DND-41 (cell line): ENCODE measurements at regions not wholly inside any gene's neighbourhood (a gene's known extent, or its start where the extent isn't known, plus 50 kb on each side); places are given as distances from the start of the nearest gene placed in this dataset.

Experiments used
- ATAC-seq: fragments of 200-7000 bp; cut with Tn5 transposase; 3 replicates; pipeline ENCODE4 v1.9.1; 2021; ENCODE audit warnings: low read depth; ENCODE audit not compliant: insufficient read depth
- DNase-seq: peaks from one replicate; pipeline ENCODE4 v3.0.0-alpha.2; 2020
- H2AFZ ChIP-seq: 2 replicates; pipeline ENCODE4 v1.6.0; 2012; ENCODE audit warnings: low read depth, low read length
- H3K27ac ChIP-seq: 2 replicates; pipeline ENCODE4 v1.5.1; 2012; ENCODE audit warnings: low read length, inconsistent platforms
- H3K27me3 ChIP-seq: fragments of 200-600 bp; sonication (generic); 2 replicates; pipeline ENCODE4 v1.6.0; 2012; ENCODE audit warnings: low read length, mild to moderate bottlenecking, inconsistent platforms; ENCODE audit not compliant: insufficient read depth, poor library complexity
- H3K36me3 ChIP-seq: 2 replicates; pipeline ENCODE4 v1.5.1; 2012; ENCODE audit warnings: low read length, inconsistent platforms; ENCODE audit not compliant: insufficient read depth
- H3K4me1 ChIP-seq: 2 replicates; pipeline ENCODE4 v1.5.1; 2012; ENCODE audit warnings: mild to moderate bottlenecking, low read length; ENCODE audit not compliant: insufficient read depth
- H3K4me2 ChIP-seq: 2 replicates; pipeline ENCODE4 v1.6.0; 2012; ENCODE audit warnings: mild to moderate bottlenecking, moderate library complexity, low read length, inconsistent platforms; ENCODE audit not compliant: insufficient read depth
- H3K4me3 ChIP-seq, 2 experiments: fragments of 200-600 bp in 1 of 2; shearing (Covaris generic) in 1 of 2; 2 replicates each; pipeline ENCODE4 v1.5.1; 2012 to 2016; ENCODE audit warnings: inconsistent platforms in 2 of 2, low read length in 2 of 2, mild to moderate bottlenecking in 2 of 2, low read depth in 1 of 2, moderate library complexity in 1 of 2
- H3K79me2 ChIP-seq: 2 replicates; pipeline ENCODE4 v1.6.0; 2012; ENCODE audit warnings: low read length, inconsistent platforms; ENCODE audit not compliant: insufficient read depth
- H3K9ac ChIP-seq: 2 replicates; pipeline ENCODE4 v1.6.0; 2012; ENCODE audit warnings: low read depth, mild to moderate bottlenecking, inconsistent platforms, low read length, moderate library complexity
- H3K9me3 ChIP-seq: 2 replicates; pipeline ENCODE4 v1.5.1; 2012; ENCODE audit warnings: low read length, moderate library complexity, mild to moderate bottlenecking, inconsistent platforms; ENCODE audit not compliant: insufficient read depth, severe bottlenecking
- H4K20me1 ChIP-seq: 2 replicates; pipeline ENCODE4 v1.6.0; 2012; ENCODE audit warnings: low read length; ENCODE audit not compliant: insufficient read depth
- CTCF ChIP-seq: IDR thresholded peaks from 2 replicates; pipeline ENCODE4 v1.5.1; 2012; ENCODE audit warnings: borderline replicate concordance, low read length, moderate library complexity, mild to moderate bottlenecking; ENCODE audit not compliant: poor library complexity, severe bottlenecking; ENCODE audit errors: extremely low read depth
- EZH2 ChIP-seq: IDR thresholded peaks from 3 replicates; pipeline ENCODE4 v1.6.1; 2012; ENCODE audit warnings: borderline replicate concordance, low read depth, mild to moderate bottlenecking, moderate library complexity, low read length, inconsistent platforms; ENCODE audit not compliant: severe bottlenecking

GRCh38 chr1:239436286-239436685, 49.9 kb downstream of the CHRM3 start:
- H3K4me3 ChIP-seq, result no peak overlapping the region
- no peak overlapping the region for H3K4me2 ChIP-seq
- no peak overlapping the region for H2AFZ ChIP-seq
- no peak for ATAC-seq
- H3K9ac ChIP-seq, result no peak overlapping the region
- H3K36me3 ChIP-seq, result no peaks in the 10 kb centered on the region
- no peak overlapping the region for H3K27ac ChIP-seq
- no peaks in the 10 kb centered on the region for H4K20me1 ChIP-seq
- TF ChIP-seq CTCF (no peak), EZH2 (no peak)
- no peaks in the 10 kb centered on the region for H3K27me3 ChIP-seq
- no peaks in the 10 kb centered on the region for H3K9me3 ChIP-seq
- no peak for DNase-seq
- H3K79me2 ChIP-seq, result no peaks in the 10 kb centered on the region
- 0 out of 2 replicates have a peak, but pooled peaks cover 2% of the 10 kb centered on the region for H3K4me1 ChIP-seq

- Histone ChIP-seq H3K36me3 (no peaks in the 10 kb centered on the region), H3K4me2 (no peak overlapping the region), H3K27me3 (no peaks in the 10 kb centered on the region), H3K9ac (no peak overlapping the region), H3K9me3 (no peaks in the 10 kb centered on the region), H3K4me3 (no peak overlapping the region), H2AFZ (no peak overlapping the region), H3K4me1 (0 out of 2 replicates have a peak, but pooled peaks cover 2% of the 10 kb centered on the region), H3K79me2 (no peaks in the 10 kb centered on the region), H4K20me1 (no peaks in the 10 kb centered on the region), H3K27ac (no peak overlapping the region)
- TF ChIP-seq CTCF, result no peak
- TF ChIP-seq EZH2, result no peak
- ATAC-seq, result peak; percentile 73
- DNase-seq, result no peak
These were observed 51.5 kb downstream of the CHRM3 start for GRCh38 chr1:239437822-239438221.

DNA sequence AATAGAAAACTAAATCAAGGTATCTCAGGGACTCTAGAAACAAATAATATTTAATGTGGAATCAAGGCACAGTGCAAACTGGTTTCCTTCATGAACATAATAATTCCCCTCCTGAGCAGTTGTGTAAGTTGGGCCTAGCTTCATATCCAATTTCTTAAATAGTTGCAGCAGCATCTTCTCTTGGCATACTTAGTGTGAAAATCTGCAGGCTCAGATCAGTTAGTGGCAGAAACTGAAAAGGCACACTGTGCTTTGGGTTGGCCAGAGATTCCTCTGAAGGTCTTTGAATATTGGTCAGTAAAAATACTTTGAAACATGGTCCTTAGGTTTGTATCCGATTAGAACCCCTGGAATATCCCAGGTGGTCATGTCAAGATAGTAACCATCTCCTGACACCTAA, 52.5 kb downstream of the CHRM3 start:
- 0 out of 2 replicates have a peak, but pooled peaks cover 2% of the 10 kb centered on the region for H3K4me1 ChIP-seq
- H3K79me2 ChIP-seq, result no peaks in the 10 kb centered on the region
- no peaks in the 10 kb centered on the region for H3K36me3 ChIP-seq
- no peak for TF ChIP-seq CTCF
- no peak for TF ChIP-seq EZH2
- no peak overlapping the region for H3K4me3 ChIP-seq
- no peak overlapping the region for H3K4me2 ChIP-seq
- H3K9me3 ChIP-seq, result no peaks in the 10 kb centered on the region
- H2AFZ ChIP-seq, result no peak overlapping the region
- H3K9ac ChIP-seq, result no peak overlapping the region
- no peak overlapping the region for H3K27ac ChIP-seq
- H4K20me1 ChIP-seq, result no peaks in the 10 kb centered on the region
- ATAC-seq (no peak), DNase-seq (no peak)
- no peaks in the 10 kb centered on the region for H3K27me3 ChIP-seq

DNA sequence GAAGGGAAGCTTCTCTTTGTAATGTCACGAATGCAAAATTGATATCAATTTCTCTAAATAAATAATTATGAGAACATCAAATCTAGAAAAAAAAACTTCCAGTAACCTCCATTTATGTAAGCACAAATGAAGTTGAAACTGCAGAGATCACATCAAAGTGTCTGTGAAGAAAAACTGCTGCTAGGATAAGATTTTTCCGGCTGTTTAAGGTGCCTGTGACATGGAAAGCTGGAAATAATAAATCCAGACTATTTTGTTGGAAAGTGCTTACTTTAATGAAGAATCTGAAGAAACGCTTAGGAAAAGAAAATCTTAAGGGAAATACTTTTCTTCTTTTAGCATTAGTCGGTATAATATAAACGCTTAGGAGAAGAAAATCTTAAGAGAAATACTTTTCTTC, 57.0 kb downstream of the CHRM3 start:
- Histone ChIP-seq H3K27me3 (no peaks in the 10 kb centered on the region), H3K36me3 (no peaks in the 10 kb centered on the region), H3K4me1 (0 out of 2 replicates have a peak, but pooled peaks cover under 1% of the 10 kb centered on the region), H3K4me3 (no peak overlapping the region), H2AFZ (no peak overlapping the region), H4K20me1 (no peaks in the 10 kb centered on the region), H3K9ac (no peak overlapping the region), H3K27ac (no peak overlapping the region), H3K79me2 (no peaks in the 10 kb centered on the region), H3K4me2 (no peak overlapping the region), H3K9me3 (no peaks in the 10 kb centered on the region)
- DNase-seq (no peak), ATAC-seq (no peak)
- TF ChIP-seq CTCF, result no peak
- TF ChIP-seq EZH2, result no peak
